NCI-H1436 (cell line): ENCODE measurements at regions not wholly inside any gene's neighbourhood (a gene's known extent, or its start where the extent isn't known, plus 50 kb on each side); places are given as distances from the start of the nearest gene placed in this dataset.

Experiments used
- DNase-seq: peaks from one replicate; lab custom pipeline; 2025; lab: John Stamatoyannopoulos, UW

GRCh38 chr4:151887031-151887815, 126.4 kb upstream of the GATB start:
- DNase-seq = no peak

GRCh38 chr4:151885123-151885522, 124.3 kb upstream of the GATB start:
- no peak for DNase-seq

GRCh38 chr4:151883747-151884146, 122.9 kb upstream of the GATB start:
- DNase-seq = no peak

GRCh38 chr4:151882072-151882803, 121.4 kb upstream of the GATB start:
- DNase-seq = no peak

- no peak for DNase-seq
Measured at GRCh38 chr4:151879705-151880445, 119.1 kb upstream of the GATB start.

GRCh38 chr4:151876381-151876988, 115.7 kb upstream of the GATB start:
- no peak for DNase-seq

- DNase-seq = no peak
Measured at GRCh38 chr4:151874328-151874727, 113.5 kb upstream of the GATB start.

GRCh38 chr4:151866592-151866918, 105.7 kb upstream of the GATB start:
- no peak for DNase-seq

GRCh38 chr4:151865744-151866591, 105.2 kb upstream of the GATB start:
- DNase-seq = no peak

- DNase-seq = no peak
Measured at GRCh38 chr4:151865312-151865711, 104.5 kb upstream of the GATB start.

GRCh38 chr4:151864068-151864467, 103.3 kb upstream of the GATB start:
- no peak for DNase-seq

GRCh38 chr4:151862766-151863165, 102.0 kb upstream of the GATB start:
- DNase-seq = no peak

- no peak for DNase-seq
Measured at GRCh38 chr4:151860561-151861093, 99.8 kb upstream of the GATB start.

- no peak for DNase-seq
Measured at GRCh38 chr4:151859641-151860040, 98.8 kb upstream of the GATB start.

- no peak for DNase-seq
Measured at GRCh38 chr4:151858356-151858755, 97.5 kb upstream of the GATB start.

- DNase-seq = no peak
Measured at GRCh38 chr4:151857368-151857767, 96.6 kb upstream of the GATB start.

- DNase-seq = no peak
Measured at GRCh38 chr4:151855747-151856146, 94.9 kb upstream of the GATB start.

GRCh38 chr4:151854731-151855130, 93.9 kb upstream of the GATB start:
- no peak for DNase-seq

GRCh38 chr4:151853034-151853433, 92.2 kb upstream of the GATB start:
- no peak for DNase-seq

GRCh38 chr4:151852202-151852601, 91.4 kb upstream of the GATB start:
- no peak for DNase-seq

GRCh38 chr4:151851354-151851753, 90.5 kb upstream of the GATB start:
- no peak for DNase-seq
